LHCN-M2 (cell line): ENCODE measurements at regions not wholly inside any gene's neighbourhood (a gene's known extent, or its start where the extent isn't known, plus 50 kb on each side); places are given as distances from the start of the nearest gene placed in this dataset.
A peak's percentile ranks its signal among the peaks of the same experiment; 100 is the strongest.

ENCODE experiments used
- DNase-seq: peaks from one replicate; pipeline ENCODE4 v3.0.0-alpha.2; 2012; ENCODE audit warnings: low read depth

DNA sequence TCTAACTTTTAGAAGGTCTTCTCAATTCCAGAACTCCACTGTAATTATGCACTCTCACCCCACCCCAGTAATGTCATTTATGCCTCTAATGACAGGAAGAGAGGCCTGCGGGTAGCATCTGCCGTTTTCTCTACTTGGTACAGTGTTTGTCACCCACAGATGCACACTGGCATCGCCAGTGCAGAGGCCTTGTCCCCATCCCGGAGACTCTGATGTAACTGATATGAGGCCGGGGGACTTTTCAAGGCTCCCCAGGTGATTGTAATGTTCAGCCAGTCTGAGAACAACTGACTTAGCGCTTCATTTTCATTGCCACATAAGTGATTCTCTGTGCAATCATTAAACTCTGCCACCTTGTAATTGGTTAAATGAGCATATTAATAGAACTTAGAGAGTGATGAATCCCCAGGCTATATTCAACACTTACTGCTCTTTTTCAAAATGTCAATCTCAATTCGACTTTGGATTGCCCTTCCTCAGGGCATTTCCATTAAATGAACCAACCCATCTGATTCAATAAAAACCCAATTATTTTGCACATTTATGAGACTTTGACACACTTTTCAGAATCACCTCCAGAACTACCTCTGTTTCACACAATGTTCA lies 113.2 kb downstream of the HERPUD2 start:
- no peak for DNase-seq

- DNase-seq, result no peak
These were observed 118.8 kb downstream of the HERPUD2 start for GRCh38 chr7:35576031-35576573.

DNA sequence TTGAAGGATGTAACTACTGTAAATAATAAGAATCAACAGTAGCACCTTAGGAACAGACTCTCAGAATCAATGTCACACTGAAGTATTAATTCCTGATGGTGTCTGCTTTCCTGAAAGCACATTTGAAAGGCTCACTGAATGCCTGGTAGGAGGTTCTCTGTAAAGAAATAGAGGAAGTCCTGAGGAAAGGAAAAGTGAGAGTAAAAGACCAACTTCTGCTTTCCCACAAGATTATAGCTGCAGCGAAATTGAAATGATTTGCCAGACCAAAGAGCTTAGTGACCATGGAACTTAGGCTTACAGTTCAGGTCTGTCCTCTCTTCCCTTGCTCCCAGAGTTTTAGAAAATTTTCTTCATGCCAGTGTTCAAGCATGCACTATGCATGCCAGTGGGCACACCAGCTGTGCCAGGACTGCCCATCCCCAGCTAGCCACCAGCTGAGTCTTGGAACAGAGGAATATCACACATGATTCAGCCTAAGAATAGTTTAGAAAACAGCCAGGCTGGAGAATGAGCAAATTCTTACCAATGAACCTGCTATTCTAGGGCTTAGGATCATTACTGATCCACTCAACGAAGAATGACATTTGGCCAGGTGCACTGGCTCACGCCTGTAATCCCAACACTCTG lies 123.2 kb downstream of the HERPUD2 start:
- DNase-seq, result no peak

GRCh38 chr7:35570937-35571336 lies 124.0 kb downstream of the HERPUD2 start:
- DNase-seq, result no peak

- DNase-seq, result no peak
These were observed 129.0 kb downstream of the HERPUD2 start for GRCh38 chr7:35565927-35566326.

GRCh38 chr7:35558841-35559240 lies 136.1 kb downstream of the HERPUD2 start:
- no peak for DNase-seq

- no peak for DNase-seq
These were observed 138.1 kb downstream of the HERPUD2 start for GRCh38 chr7:35556515-35557471.

GRCh38 chr7:35555934-35556333 lies 139.0 kb downstream of the HERPUD2 start:
- no peak for DNase-seq

DNA sequence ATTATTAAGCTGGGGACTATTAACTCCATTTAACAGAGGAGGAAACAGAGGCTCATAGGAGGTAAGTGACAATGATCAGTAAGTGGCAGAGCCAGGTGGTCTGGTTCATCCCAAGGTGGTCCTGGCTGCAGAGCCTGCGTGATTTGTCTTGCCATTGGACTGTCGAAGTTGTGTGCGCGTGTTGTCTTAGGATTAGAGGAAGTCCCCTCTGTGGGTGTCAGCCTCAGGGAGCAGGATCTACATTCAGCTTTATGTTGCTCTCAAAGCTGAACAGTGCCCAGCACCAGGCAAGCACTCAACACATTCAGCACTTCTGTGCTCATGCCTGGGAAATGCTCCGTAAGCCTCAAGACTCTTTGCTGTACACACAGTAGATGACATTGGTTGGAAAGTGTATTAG lies 139.5 kb downstream of the HERPUD2 start:
- no peak for DNase-seq

GRCh38 chr7:35553519-35553918 lies 141.4 kb downstream of the HERPUD2 start:
- no peak for DNase-seq

DNA sequence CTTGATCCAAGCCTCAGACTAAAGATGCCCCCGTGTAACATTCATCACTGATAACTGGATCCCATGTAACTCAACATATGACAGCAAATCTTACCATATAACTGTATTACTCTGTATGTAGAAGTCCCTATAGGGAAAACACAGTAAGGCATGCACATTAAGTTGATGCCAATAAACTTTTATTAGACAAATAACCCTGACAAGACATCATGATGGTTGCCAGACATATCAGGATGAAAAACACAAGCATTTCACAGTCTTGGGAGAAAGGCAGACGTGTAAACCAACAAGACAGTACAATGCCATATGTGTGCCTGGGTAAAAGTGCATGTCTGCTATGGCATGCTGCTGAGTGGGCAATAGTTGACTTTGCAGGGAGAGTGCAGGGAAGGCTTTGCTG lies 142.2 kb downstream of the HERPUD2 start:
- DNase-seq, result no peak

- DNase-seq, result no peak
These were observed 143.4 kb downstream of the HERPUD2 start for GRCh38 chr7:35551321-35552081.

GRCh38 chr7:35550831-35551230 lies 144.1 kb downstream of the HERPUD2 start:
- DNase-seq, result no peak

DNA sequence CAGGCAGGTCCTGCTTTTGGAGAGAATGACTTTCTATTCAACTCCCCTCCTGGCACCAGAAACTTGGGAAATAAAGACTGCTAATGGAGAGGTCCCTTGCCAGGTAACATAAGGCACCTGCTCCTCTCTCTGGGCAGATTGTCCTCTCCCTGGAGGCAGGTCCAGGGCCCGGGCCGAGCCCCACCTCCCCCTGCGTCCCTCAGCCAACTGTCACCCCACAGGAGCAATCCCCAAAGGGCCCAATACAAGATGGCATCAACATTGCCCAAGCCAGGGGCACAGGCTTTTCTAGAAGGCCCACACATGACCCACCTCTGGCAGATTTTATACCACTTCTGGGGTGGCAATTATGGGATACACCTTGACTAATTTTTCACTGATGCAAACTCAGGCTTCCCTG lies 145.2 kb downstream of the HERPUD2 start:
- no peak for DNase-seq

- DNase-seq, result no peak
These were observed 146.6 kb downstream of the HERPUD2 start for GRCh38 chr7:35548291-35548690.

DNA sequence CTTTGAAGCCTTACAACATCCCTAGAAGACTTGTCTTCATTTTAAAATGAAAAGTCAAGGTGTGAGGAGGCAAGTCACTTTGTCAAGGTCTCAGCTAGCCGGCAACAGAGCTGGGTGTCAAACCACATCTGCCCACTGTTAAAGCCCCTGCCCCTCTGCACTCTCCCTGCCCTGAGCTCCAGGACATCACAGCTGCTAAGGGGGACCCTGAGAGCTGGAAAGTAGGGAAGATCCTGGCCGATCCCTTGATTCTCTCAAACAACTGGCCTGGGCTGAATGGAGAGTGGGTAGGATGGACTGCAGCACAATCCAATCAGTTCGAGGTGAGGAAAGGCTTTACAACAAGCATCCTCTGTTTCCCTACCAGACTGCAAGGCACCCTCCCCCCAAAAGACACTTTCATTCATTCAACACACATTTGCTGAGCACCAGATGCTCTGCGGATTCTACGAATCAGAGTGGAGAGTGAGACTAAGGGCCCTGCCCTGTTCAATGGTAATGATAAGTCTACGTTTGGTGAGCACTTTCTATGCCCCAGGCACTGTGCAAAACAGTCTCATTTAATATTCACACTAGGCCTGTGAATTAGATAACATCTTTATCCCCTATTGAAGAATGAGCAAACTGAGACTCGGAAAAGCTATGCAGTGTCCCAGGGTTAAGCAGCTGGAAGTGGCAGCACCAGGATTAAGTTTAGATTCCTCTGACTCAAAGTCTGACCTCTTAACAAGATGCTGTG lies 148.1 kb downstream of the HERPUD2 start:
- DNase-seq, result no peak

DNA sequence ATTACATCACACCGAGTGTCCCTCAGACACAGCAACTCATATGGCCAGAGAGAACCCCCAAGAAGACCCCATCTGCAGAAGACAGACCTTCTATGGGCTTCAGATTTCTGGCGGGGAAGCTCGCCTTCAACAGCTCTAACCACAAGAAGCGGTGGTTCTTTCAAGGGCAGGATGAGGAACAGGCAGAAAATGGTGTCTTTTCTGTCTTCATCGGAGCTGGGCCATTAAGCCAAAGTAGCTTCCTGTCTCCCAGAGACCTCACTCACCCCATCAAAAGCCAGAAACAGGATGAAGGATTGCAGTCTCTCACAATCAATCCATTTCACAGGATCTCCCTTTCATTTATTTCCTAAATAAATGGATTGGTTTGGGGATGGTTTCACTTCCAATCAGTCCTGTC lies 149.1 kb downstream of the HERPUD2 start:
- no peak for DNase-seq

- no peak for DNase-seq
These were observed 150.8 kb downstream of the HERPUD2 start for GRCh38 chr7:35544028-35544742.

DNA sequence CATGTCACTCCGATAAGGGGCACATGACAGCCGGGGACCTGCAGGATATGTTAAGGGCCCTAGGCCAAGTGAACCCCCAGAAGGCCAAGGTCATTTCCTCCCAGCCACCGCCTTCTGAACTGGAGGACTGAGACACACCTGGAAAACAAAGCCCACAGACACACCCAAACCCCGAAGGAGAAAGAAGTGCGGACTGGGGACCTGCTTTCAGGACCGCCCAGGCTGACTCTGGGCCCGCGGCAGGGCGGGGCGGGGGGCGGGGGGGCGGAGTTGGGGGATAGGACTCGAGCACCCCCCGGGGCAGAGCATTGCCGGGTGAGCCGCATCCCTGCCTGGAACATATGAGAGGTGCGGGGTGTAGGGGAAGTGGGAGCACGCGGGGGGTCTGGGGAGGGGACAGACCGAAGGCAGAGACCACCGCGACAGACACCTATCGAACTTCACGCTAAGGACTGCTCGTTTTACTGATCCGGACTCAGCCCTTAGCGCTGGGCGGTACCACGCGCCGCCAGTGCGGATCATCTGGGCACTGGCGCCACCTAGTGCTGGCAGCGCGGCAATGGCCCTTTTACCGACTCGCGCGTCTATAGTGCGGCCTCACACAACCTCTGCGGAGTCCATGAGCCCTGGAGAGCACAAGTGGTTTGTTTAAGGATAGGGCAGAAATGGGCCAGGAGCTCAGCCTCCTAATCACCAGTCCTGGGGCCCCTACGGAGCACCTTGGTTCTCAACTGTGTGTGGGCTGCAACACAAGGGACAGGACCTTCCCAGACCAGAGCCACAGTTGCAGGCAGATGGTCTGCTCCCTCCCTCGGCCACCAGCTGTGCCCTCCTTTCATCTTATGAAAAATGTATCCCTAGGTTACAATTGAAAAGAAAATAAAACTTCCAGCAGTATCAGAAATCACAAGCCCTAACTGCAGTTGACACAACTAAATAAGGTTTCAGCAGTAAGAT lies 157.6 kb downstream of the HERPUD2 start:
- DNase-seq, result peak; percentile 61
